Erythroblast (primary cell): ENCODE measurements at regions not wholly inside any gene's neighbourhood (a gene's known extent, or its start where the extent isn't known, plus 50 kb on each side); places are given as distances from the start of the nearest gene placed in this dataset.

Experiments used
- GATA1 ChIP-seq: IDR thresholded peaks from 2 replicates; pipeline ENCODE4 v1.6.1; 2011; ENCODE audit warnings: low read depth, mild to moderate bottlenecking, control low read depth, low read length, moderate library complexity
- POLR2A ChIP-seq: IDR thresholded peaks from 2 replicates; pipeline ENCODE4 v1.6.1; 2011; ENCODE audit warnings: mild to moderate bottlenecking, low read length

- TF ChIP-seq POLR2A = no peak
- TF ChIP-seq GATA1 = no peak
These were observed 466.2 kb downstream of the USP25 start for GRCh38 chr21:16196001-16196400.
